Ishikawa (cell line): ENCODE measurements at regions not wholly inside any gene's neighbourhood (a gene's known extent, or its start where the extent isn't known, plus 50 kb on each side); places are given as distances from the start of the nearest gene placed in this dataset.

ENCODE experiments used
- CEBPB ChIP-seq: IDR thresholded peaks from 2 replicates; pipeline ENCODE4 v1.6.1; 2012
- CREB1 ChIP-seq: IDR thresholded peaks from 2 replicates; pipeline ENCODE4 v1.6.1; 2012; ENCODE audit warnings: low read depth
- EGR1 ChIP-seq: IDR thresholded peaks from 2 replicates; pipeline ENCODE4 v1.6.1; 2012
- EP300 ChIP-seq: IDR thresholded peaks from 2 replicates; pipeline ENCODE4 v1.6.1; 2012; ENCODE audit warnings: borderline replicate concordance
- FOXM1 ChIP-seq: IDR thresholded peaks from 2 replicates; pipeline ENCODE4 v1.6.1; 2012; ENCODE audit warnings: low read depth, borderline replicate concordance
- MAX ChIP-seq: IDR thresholded peaks from 2 replicates; pipeline ENCODE4 v1.6.1; 2012
- NFIC ChIP-seq: IDR thresholded peaks from 2 replicates; pipeline ENCODE4 v1.6.1; 2012
- RAD21 ChIP-seq: IDR thresholded peaks from 2 replicates; pipeline ENCODE4 v1.6.1; 2012; ENCODE audit warnings: low read depth
- REST ChIP-seq: IDR thresholded peaks from 2 replicates; pipeline ENCODE4 v1.6.1; 2012; ENCODE audit warnings: low read depth, mild to moderate bottlenecking
- TAF1 ChIP-seq: IDR thresholded peaks from 2 replicates; pipeline ENCODE4 v1.6.1; 2012; ENCODE audit warnings: low read depth, mild to moderate bottlenecking
- TCF12 ChIP-seq: IDR thresholded peaks from 2 replicates; pipeline ENCODE4 v1.6.1; 2012; ENCODE audit warnings: low read depth
- TEAD4 ChIP-seq: IDR thresholded peaks from 2 replicates; pipeline ENCODE4 v1.6.1; 2012
- USF1 ChIP-seq: IDR thresholded peaks from 2 replicates; pipeline ENCODE4 v1.6.1; 2012
- YY1 ChIP-seq: IDR thresholded peaks from 2 replicates; pipeline ENCODE4 v1.6.1; 2012; ENCODE audit warnings: low read depth
- ZBTB7A ChIP-seq: IDR thresholded peaks from 2 replicates; pipeline ENCODE4 v1.6.1; 2012; ENCODE audit warnings: low read depth

GRCh38 chr1:234532503-234532922 lies 53.5 kb upstream of the TARBP1 start:
- TF ChIP-seq NFIC, result no peak
- TF ChIP-seq TEAD4, result no peak
- no peak for TF ChIP-seq EGR1
- no peak for TF ChIP-seq MAX
- no peak for TF ChIP-seq FOXM1
- TF ChIP-seq CEBPB, result no peak
- no peak for TF ChIP-seq USF1
- TF ChIP-seq CREB1, result no peak
- TF ChIP-seq RAD21, result no peak
- no peak for TF ChIP-seq ZBTB7A
- TF ChIP-seq TAF1, result no peak
- TF ChIP-seq YY1, result no peak

- TF ChIP-seq EP300 (no peak), MAX (no peak), REST (no peak), TCF12 (no peak), NFIC (no peak), TEAD4 (no peak), CREB1 (no peak), USF1 (no peak), TAF1 (no peak), RAD21 (no peak), CEBPB (no peak), EGR1 (no peak), ZBTB7A (no peak), YY1 (no peak), FOXM1 (no peak)
Measured at GRCh38 chr1:234531151-234531635, 52.2 kb upstream of the TARBP1 start.

GRCh38 chr1:234530672-234531071 lies 51.7 kb upstream of the TARBP1 start:
- TF ChIP-seq RAD21, result no peak
- no peak for TF ChIP-seq TCF12
- TF ChIP-seq ZBTB7A, result no peak
- no peak for TF ChIP-seq EP300
- no peak for TF ChIP-seq FOXM1
- no peak for TF ChIP-seq YY1
- TF ChIP-seq CEBPB, result no peak
- TF ChIP-seq TAF1, result no peak

GRCh38 chr1:234529950-234530237 lies 50.9 kb upstream of the TARBP1 start:
- TF ChIP-seq TCF12, result no peak
- no peak for TF ChIP-seq TEAD4
- TF ChIP-seq NFIC, result no peak
- no peak for TF ChIP-seq CEBPB
- TF ChIP-seq USF1, result no peak
- no peak for TF ChIP-seq CREB1
- no peak for TF ChIP-seq EP300
- TF ChIP-seq MAX, result no peak
- no peak for TF ChIP-seq YY1
- TF ChIP-seq REST, result no peak
- no peak for TF ChIP-seq EGR1
- TF ChIP-seq ZBTB7A, result no peak
- no peak for TF ChIP-seq RAD21
- no peak for TF ChIP-seq TAF1
- TF ChIP-seq FOXM1, result no peak

GRCh38 chr1:234529095-234529949 lies 50.3 kb upstream of the TARBP1 start:
- no peak for TF ChIP-seq FOXM1
- no peak for TF ChIP-seq NFIC
- no peak for TF ChIP-seq TAF1
- TF ChIP-seq RAD21, result no peak
- TF ChIP-seq ZBTB7A, result no peak
- TF ChIP-seq TEAD4, result no peak
- TF ChIP-seq TCF12, result no peak
- no peak for TF ChIP-seq USF1
- TF ChIP-seq EP300, result no peak
